Astrocyte of the spinal cord (primary cell): ENCODE measurements at regions not wholly inside any gene's neighbourhood (a gene's known extent, or its start where the extent isn't known, plus 50 kb on each side); places are given as distances from the start of the nearest gene placed in this dataset.
A peak's percentile ranks its signal among the peaks of the same experiment; 100 is the strongest.

Experiments
- DNase-seq: peaks from one replicate; pipeline ENCODE4 v3.0.0; 2011; ENCODE audit warnings: low read depth, low spot score
- H3K4me3 ChIP-seq: 2 replicates; pipeline ENCODE4 v1.5.1; 2011; ENCODE audit warnings: low read depth, mild to moderate bottlenecking, low read length, moderate library complexity
- in situ Hi-C: cut with HindIII; loops from 2 replicates; pipeline ENCODE4 v1.10.0; 2017; ENCODE audit warnings: low sequenced_read_pairs
- TF ChIP-seq, protein P1 (sequence below): IDR thresholded peaks from 2 replicates; pipeline ENCODE4 v1.5.1; 2012; ENCODE audit warnings: low read depth, mild to moderate bottlenecking, low read length, inconsistent platforms

- TF ChIP-seq, protein P1, sequence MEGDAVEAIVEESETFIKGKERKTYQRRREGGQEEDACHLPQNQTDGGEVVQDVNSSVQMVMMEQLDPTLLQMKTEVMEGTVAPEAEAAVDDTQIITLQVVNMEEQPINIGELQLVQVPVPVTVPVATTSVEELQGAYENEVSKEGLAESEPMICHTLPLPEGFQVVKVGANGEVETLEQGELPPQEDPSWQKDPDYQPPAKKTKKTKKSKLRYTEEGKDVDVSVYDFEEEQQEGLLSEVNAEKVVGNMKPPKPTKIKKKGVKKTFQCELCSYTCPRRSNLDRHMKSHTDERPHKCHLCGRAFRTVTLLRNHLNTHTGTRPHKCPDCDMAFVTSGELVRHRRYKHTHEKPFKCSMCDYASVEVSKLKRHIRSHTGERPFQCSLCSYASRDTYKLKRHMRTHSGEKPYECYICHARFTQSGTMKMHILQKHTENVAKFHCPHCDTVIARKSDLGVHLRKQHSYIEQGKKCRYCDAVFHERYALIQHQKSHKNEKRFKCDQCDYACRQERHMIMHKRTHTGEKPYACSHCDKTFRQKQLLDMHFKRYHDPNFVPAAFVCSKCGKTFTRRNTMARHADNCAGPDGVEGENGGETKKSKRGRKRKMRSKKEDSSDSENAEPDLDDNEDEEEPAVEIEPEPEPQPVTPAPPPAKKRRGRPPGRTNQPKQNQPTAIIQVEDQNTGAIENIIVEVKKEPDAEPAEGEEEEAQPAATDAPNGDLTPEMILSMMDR, result no peak
- no peak for DNase-seq
- in situ Hi-C loops, result no loop called here
- no peak overlapping the region for H3K4me3 ChIP-seq
These were observed 77.6 kb upstream of the PAQR3 start for GRCh38 chr4:79016878-79017277.

DNA sequence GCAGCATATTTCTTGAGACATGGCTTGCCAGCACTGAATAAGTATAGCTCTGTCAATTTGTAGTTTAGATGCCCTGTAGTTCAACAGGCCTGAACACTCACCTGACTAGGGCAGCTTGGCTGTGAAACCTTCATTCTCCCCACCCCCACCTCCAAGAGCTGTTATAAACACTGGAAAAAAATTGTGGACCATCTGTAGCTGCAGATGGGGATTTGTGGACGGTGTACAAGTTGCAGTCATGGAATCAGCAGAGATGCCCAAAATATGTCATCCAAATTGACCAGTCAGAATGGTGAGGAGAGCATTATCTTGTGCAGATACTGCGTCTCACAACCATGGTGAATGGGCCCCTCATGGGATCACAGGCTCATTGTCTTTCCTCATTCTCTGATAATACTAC, 76.2 kb upstream of the PAQR3 start:
- DNase-seq, result no peak
- TF ChIP-seq, protein P1, result no peak
- in situ Hi-C loops, result no loop called here
- no peak overlapping the region for H3K4me3 ChIP-seq

- in situ Hi-C loops, result no loop called here
These were observed 75.0 kb upstream of the PAQR3 start for GRCh38 chr4:79014230-79014629.

GRCh38 chr4:79013756-79014155, 74.5 kb upstream of the PAQR3 start:
- H3K4me3 ChIP-seq, result no peak overlapping the region
- no peak for DNase-seq
- in situ Hi-C loops, result no loop called here
- TF ChIP-seq, protein P1, result no peak

More at GRCh38 chr4:79014230-79014629, 75.0 kb upstream of the PAQR3 start:
- no peak for DNase-seq
- TF ChIP-seq, protein P1, result no peak
- H3K4me3 ChIP-seq, result no peak overlapping the region

DNA sequence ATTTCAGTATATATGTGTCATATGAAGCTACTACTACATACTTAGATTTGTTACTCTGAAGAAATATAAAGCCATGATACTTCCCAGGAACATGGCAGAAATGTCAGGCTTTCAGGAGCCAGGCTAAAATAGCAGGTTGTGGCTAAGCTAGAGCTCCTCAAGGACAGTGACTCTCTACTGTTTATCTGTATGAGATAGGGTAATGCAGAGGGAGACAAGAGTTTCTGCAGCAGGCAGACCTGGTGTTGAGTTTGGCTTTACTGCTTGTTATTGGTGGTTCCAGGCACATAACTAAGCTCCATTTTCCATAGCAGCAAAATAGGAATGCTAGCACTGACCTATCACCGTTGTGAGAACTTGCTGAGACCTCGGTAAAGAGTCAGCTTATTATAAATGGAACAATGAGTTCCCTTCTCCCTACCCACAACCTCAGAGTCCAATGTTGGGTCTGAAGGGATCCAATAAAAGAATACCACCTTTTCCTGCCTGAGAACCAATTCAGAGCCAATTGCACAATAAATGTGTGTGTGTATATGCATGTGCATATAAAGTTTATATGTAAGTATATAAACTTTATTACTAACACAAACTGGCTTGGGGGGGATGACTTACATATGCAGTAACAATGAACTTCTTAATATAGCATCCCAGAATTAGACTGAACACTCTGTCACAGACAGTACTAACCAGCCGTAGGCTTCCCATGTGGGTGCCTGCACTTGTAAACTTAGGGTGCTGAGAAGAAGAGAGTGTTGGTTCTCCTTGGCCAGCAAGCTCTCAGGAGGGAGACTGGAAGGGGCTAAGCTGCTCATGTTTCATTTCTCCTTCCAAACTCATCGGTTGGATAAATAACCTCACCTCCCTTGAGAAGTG, 51.9 kb upstream of the PAQR3 start:
- TF ChIP-seq, protein P1, result no peak
- in situ Hi-C loops, result no loop called here
- peak; percentile 32 for DNase-seq
- H3K4me3 ChIP-seq, result no peak overlapping the region

- TF ChIP-seq, protein P1, result no peak
- no peak overlapping the region for H3K4me3 ChIP-seq
- in situ Hi-C loops, result no loop called here
- DNase-seq, result no peak
These were observed 50.5 kb upstream of the PAQR3 start for GRCh38 chr4:78989697-78990270.
